ENCODE measurements at regions not wholly inside any gene's neighbourhood (a gene's known extent, or its start where the extent isn't known, plus 50 kb on each side); places are given as distances from the start of the nearest gene placed in this dataset.

GRCh38 chr1:56003846-56004245 lies 575.5 kb downstream of the PLPP3 start:
- Histone ChIP-seq H3K27me3 (replicated peaks in 1 of 7) (no peaks in the 10 kb centered on the region), H3K9me3 (peaks cover 0 to 6% (median 0%) of the 10 kb centered on the region in 8 donors), H3K4me3 (no peak overlapping the region), H3K27ac (no peak overlapping the region), H3K4me1 (no peaks in the 10 kb centered on the region), H3K36me3 (no peaks in the 10 kb centered on the region)
- WGBS, 5 donors: 76 to 86% (median 82%) methylated on average over 1 of the region's 1 CpG
- no peak for DNase-seq
- TF ChIP-seq CTCF (IDR thresholded peaks at IDR 0.05 in 8 of 11, conservative IDR thresholded peaks at IDR 0.05 in 3 of 11): no peak
- no peak for TF ChIP-seq POLR2AphosphoS5 (IDR thresholded peaks at IDR 0.05)
- no peak for TF ChIP-seq POLR2A (IDR thresholded peaks at IDR 0.05)
- intact Hi-C loops (cut with DNase I; ENCODE audit: low total_unique reads): no loop called here

GRCh38 chr1:56002231-56002630 lies 577.1 kb downstream of the PLPP3 start:
- 72 to 89% (median 84%) methylated on average over 5 of the region's 5 CpGs for WGBS, 5 donors
- Histone ChIP-seq H3K27me3 (replicated peaks in 1 of 7) (no peaks in the 10 kb centered on the region), H3K36me3 (no peaks in the 10 kb centered on the region), H3K4me1 (no peaks in the 10 kb centered on the region), H3K9me3 (peaks cover 0 to 13% (median 0%) of the 10 kb centered on the region in 8 donors), H3K4me3 (no peak overlapping the region), H3K27ac (no peak overlapping the region)
- TF ChIP-seq POLR2A (IDR thresholded peaks at IDR 0.05): no peak
- TF ChIP-seq POLR2AphosphoS5 (IDR thresholded peaks at IDR 0.05): no peak
- intact Hi-C loops (cut with DNase I; ENCODE audit: low total_unique reads): no loop called here
- DNase-seq: no peak

- DNase-seq: no peak
- peaks cover 0 to 22% (median 2%) of the 10 kb centered on the region in 8 donors for H3K9me3 ChIP-seq
- 87 to 93% (median 91%) methylated on average over 3 of the region's 3 CpGs for WGBS, 5 donors
- H3K4me3 ChIP-seq: no peak overlapping the region
- intact Hi-C loops (cut with DNase I; ENCODE audit: low total_unique reads): no loop called here
- no peak overlapping the region for H3K27ac ChIP-seq
- no peak for TF ChIP-seq POLR2A (IDR thresholded peaks at IDR 0.05)
- no peak for TF ChIP-seq CTCF (IDR thresholded peaks at IDR 0.05 in 8 of 11, conservative IDR thresholded peaks at IDR 0.05 in 3 of 11)
- TF ChIP-seq POLR2AphosphoS5 (IDR thresholded peaks at IDR 0.05): no peak
- H3K36me3 ChIP-seq: no peaks in the 10 kb centered on the region
- H3K27me3 ChIP-seq (replicated peaks in 1 of 7): no peaks in the 10 kb centered on the region
- H3K4me1 ChIP-seq: no peaks in the 10 kb centered on the region
These were observed 578.9 kb downstream of the PLPP3 start for GRCh38 chr1:56000424-56000823.

GRCh38 chr1:55997536-55997935 lies 581.8 kb downstream of the PLPP3 start:
- intact Hi-C loops (cut with DNase I; ENCODE audit: low total_unique reads): no loop called here
- no peaks in the 10 kb centered on the region for H3K36me3 ChIP-seq
- no peaks in the 10 kb centered on the region for H3K4me1 ChIP-seq
- no peak overlapping the region for H3K27ac ChIP-seq
- DNase-seq: no peak
- 34 to 56% (median 38%) methylated on average over 1 of the region's 1 CpG for WGBS, 5 donors
- no peaks in the 10 kb centered on the region for H3K27me3 ChIP-seq (replicated peaks in 1 of 7)
- H3K9me3 ChIP-seq: peaks cover 0 to 26% (median 5%) of the 10 kb centered on the region in 8 donors
- H3K4me3 ChIP-seq: no peak overlapping the region
- TF ChIP-seq CTCF (IDR thresholded peaks at IDR 0.05 in 8 of 11, conservative IDR thresholded peaks at IDR 0.05 in 3 of 11): no peak
- no peak for TF ChIP-seq POLR2A (IDR thresholded peaks at IDR 0.05)
- no peak for TF ChIP-seq POLR2AphosphoS5 (IDR thresholded peaks at IDR 0.05)
